Esophagus squamous epithelium (tissue), 4 donors: ENCODE measurements at regions not wholly inside any gene's neighbourhood (a gene's known extent, or its start where the extent isn't known, plus 50 kb on each side); places are given as distances from the start of the nearest gene placed in this dataset.

Experiments used
- POLR2A ChIP-seq, 4 donors: fragments of 450-650 bp; IDR thresholded peaks; one replicate each; pipeline ENCODE4 v1.6.1; 2017; ENCODE audit warnings: antibody characterized with exemption in 4 of 4, mild to moderate bottlenecking in 4 of 4, moderate library complexity in 3 of 4
- TF ChIP-seq, protein P1 (sequence below), 6 experiments: fragments of 450-650 bp in 4 of 6; fragments of 200-600 bp in 2 of 6; sonication (generic) in 2 of 6; IDR thresholded peaks; one replicate each; pipeline ENCODE4 v1.5.1; 2016 to 2019; ENCODE audit warnings: antibody characterized with exemption in 6 of 6, mild to moderate bottlenecking in 4 of 6, moderate library complexity in 4 of 6

DNA sequence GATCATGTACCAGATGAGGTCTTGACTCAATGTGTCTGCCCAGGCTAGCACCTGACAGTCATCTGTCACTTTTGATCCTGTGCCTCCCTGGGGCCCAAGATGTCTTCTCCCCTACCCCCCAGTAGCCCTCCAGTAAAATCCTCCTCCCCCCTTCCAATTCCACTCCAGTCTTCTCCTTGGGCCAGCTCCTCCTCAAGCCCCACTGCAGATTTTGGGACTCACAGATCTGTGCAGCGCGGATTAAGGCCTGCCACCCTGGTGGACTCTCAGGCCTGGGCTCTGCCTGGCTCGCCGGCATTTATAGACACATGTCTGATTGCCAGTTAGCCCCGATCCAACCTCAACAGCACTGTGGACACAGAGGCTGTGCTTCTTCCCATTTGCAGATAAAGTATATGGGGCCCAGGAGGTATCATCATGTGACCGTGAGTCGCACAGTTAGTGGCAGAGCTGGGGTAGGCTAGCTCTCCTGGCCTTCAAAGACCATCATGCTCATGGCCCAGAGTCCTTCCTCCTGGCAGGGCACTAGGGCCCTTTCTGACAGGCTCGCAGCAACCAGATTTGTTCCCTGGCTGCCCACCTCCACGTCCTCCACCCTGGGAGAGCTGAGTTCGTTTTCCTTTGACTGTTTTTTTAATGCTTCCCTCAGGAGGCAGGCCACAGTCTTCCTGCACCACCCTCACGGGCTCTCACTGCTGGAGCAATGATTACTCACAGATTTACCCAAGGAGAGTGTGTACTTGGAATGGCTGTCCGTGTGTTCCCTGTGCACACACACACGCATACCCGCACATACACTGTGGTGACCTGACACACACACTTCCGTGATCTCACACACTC, 98.3 kb upstream of the DIO3 start:
- TF ChIP-seq, protein P1, sequence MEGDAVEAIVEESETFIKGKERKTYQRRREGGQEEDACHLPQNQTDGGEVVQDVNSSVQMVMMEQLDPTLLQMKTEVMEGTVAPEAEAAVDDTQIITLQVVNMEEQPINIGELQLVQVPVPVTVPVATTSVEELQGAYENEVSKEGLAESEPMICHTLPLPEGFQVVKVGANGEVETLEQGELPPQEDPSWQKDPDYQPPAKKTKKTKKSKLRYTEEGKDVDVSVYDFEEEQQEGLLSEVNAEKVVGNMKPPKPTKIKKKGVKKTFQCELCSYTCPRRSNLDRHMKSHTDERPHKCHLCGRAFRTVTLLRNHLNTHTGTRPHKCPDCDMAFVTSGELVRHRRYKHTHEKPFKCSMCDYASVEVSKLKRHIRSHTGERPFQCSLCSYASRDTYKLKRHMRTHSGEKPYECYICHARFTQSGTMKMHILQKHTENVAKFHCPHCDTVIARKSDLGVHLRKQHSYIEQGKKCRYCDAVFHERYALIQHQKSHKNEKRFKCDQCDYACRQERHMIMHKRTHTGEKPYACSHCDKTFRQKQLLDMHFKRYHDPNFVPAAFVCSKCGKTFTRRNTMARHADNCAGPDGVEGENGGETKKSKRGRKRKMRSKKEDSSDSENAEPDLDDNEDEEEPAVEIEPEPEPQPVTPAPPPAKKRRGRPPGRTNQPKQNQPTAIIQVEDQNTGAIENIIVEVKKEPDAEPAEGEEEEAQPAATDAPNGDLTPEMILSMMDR (IDR thresholded peaks at IDR 0.05): no peak
- TF ChIP-seq POLR2A (IDR thresholded peaks at IDR 0.05): no peak
